HG02852 (cell line): ENCODE measurements at regions not wholly inside any gene's neighbourhood (a gene's known extent, or its start where the extent isn't known, plus 50 kb on each side); places are given as distances from the start of the nearest gene placed in this dataset.

Experiments used
- ATAC-seq: cut with Tn5 transposase; IDR thresholded peaks from one replicate; pipeline ENCODE4 v1.9.1; 2021; ENCODE audit warnings: mild to moderate bottlenecking, moderate library complexity; ENCODE audit not compliant: unreplicated experiment

- ATAC-seq = no peak
These were observed 272.8 kb upstream of the FAR2 start for GRCh38 chr12:28876196-28876798.

- no peak for ATAC-seq
These were observed 271.2 kb upstream of the FAR2 start for GRCh38 chr12:28877854-28878253.

- no peak for ATAC-seq
These were observed 270.4 kb upstream of the FAR2 start for GRCh38 chr12:28878629-28879028.

- ATAC-seq = peak; percentile 91
These were observed 269.7 kb upstream of the FAR2 start for GRCh38 chr12:28879379-28879778.

GRCh38 chr12:28882444-28882843 lies 266.6 kb upstream of the FAR2 start:
- no peak for ATAC-seq

GRCh38 chr12:28883406-28883997 lies 265.6 kb upstream of the FAR2 start:
- ATAC-seq = no peak

- ATAC-seq = no peak
These were observed 264.0 kb upstream of the FAR2 start for GRCh38 chr12:28884904-28885679.

- no peak for ATAC-seq
These were observed 263.1 kb upstream of the FAR2 start for GRCh38 chr12:28885928-28886327.

- no peak for ATAC-seq
These were observed 261.6 kb upstream of the FAR2 start for GRCh38 chr12:28887461-28887990.

- ATAC-seq = no peak
These were observed 258.4 kb upstream of the FAR2 start for GRCh38 chr12:28890664-28891063.

- no peak for ATAC-seq
These were observed 258.0 kb upstream of the FAR2 start for GRCh38 chr12:28891126-28891525.

- no peak for ATAC-seq
These were observed 255.7 kb upstream of the FAR2 start for GRCh38 chr12:28893365-28893764.

- ATAC-seq = no peak
These were observed 255.2 kb upstream of the FAR2 start for GRCh38 chr12:28893856-28894255.

GRCh38 chr12:28896421-28896820 lies 252.7 kb upstream of the FAR2 start:
- no peak for ATAC-seq

- no peak for ATAC-seq
These were observed 251.0 kb upstream of the FAR2 start for GRCh38 chr12:28898038-28898437.

- ATAC-seq = no peak
These were observed 249.1 kb upstream of the FAR2 start for GRCh38 chr12:28899951-28900350.

GRCh38 chr12:28905220-28905955 lies 243.7 kb upstream of the FAR2 start:
- ATAC-seq = no peak

- no peak for ATAC-seq
These were observed 240.4 kb upstream of the FAR2 start for GRCh38 chr12:28908646-28909045.

- ATAC-seq = no peak
These were observed 239.8 kb upstream of the FAR2 start for GRCh38 chr12:28909291-28909690.

GRCh38 chr12:28925719-28926376 lies 223.2 kb upstream of the FAR2 start:
- no peak for ATAC-seq

- ATAC-seq = no peak
These were observed 218.4 kb upstream of the FAR2 start for GRCh38 chr12:28930704-28931103.
